ENCODE measurements at regions not wholly inside any gene's neighbourhood (a gene's known extent, or its start where the extent isn't known, plus 50 kb on each side); places are given as distances from the start of the nearest gene placed in this dataset.

GRCh38 chr6:92169506-92169905, 1249.9 kb downstream of the EPHA7 start:
- no peak for TF ChIP-seq POLR2A (IDR thresholded peaks at IDR 0.05)
- TF ChIP-seq CTCF (IDR thresholded peaks at IDR 0.05): no peak

Data from thyroid gland (tissue), 4 donors.